ENCODE measurements at regions not wholly inside any gene's neighbourhood (a gene's known extent, or its start where the extent isn't known, plus 50 kb on each side); places are given as distances from the start of the nearest gene placed in this dataset.
"Not testable (repeated sequence)": the region's sequence is repeated elsewhere in the genome, so short reads cannot be mapped to it uniquely, and the experiment has no call there.

DNA sequence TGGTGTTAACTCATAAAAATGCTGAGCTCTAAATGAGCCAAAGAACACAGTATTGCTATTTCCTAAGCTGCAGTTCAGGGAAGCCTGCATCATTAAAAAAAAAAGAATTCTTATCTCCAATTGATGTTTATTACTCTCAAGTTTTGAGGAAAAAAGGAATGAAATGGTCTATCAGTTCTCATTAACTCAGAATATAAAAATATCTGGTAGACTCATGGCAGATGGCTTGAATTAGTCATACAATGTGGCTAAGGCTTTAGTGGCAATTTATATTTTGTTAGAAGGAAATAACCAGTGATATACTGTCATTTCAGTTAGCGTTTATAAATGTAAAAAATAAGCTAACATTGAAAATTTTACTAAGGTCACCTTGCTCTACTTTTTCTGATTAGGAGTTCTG is 1403.4 kb upstream of the C9orf72 start:
- H3K4me3 Mint-ChIP-seq (ENCODE audit: unreplicated experiment) = no peak overlapping the region
- H3K9me3 Mint-ChIP-seq (ENCODE audit: unreplicated experiment) = no peaks in the 10 kb centered on the region
- DNase-seq = no peak
- H3K27ac Mint-ChIP-seq (ENCODE audit: unreplicated experiment) = no peak overlapping the region
- H3K27me3 Mint-ChIP-seq (ENCODE audit: unreplicated experiment) = no peaks in the 10 kb centered on the region
- no peak for TF ChIP-seq CTCF (IDR thresholded peaks at IDR 0.05; ENCODE audit: partially characterized antibody, unreplicated experiment)
- no peaks in the 10 kb centered on the region for H3K36me3 Mint-ChIP-seq (ENCODE audit: unreplicated experiment)
- no peaks in the 10 kb centered on the region for H3K4me1 Mint-ChIP-seq (ENCODE audit: low read depth, unreplicated experiment)

- H3K36me3 Mint-ChIP-seq (ENCODE audit: unreplicated experiment) = no peaks in the 10 kb centered on the region
- no peak overlapping the region for H3K4me3 Mint-ChIP-seq (ENCODE audit: unreplicated experiment)
- no peaks in the 10 kb centered on the region for H3K9me3 Mint-ChIP-seq (ENCODE audit: unreplicated experiment)
- H3K27ac Mint-ChIP-seq (ENCODE audit: unreplicated experiment) = no peak overlapping the region
- H3K4me1 Mint-ChIP-seq (ENCODE audit: low read depth, unreplicated experiment) = no peaks in the 10 kb centered on the region
- no peak for TF ChIP-seq CTCF (IDR thresholded peaks at IDR 0.05; ENCODE audit: partially characterized antibody, unreplicated experiment)
- no peaks in the 10 kb centered on the region for H3K27me3 Mint-ChIP-seq (ENCODE audit: unreplicated experiment)
- no peak for DNase-seq
Measured at GRCh38 chr9:28981129-28981528, 1407.8 kb upstream of the C9orf72 start.

DNA sequence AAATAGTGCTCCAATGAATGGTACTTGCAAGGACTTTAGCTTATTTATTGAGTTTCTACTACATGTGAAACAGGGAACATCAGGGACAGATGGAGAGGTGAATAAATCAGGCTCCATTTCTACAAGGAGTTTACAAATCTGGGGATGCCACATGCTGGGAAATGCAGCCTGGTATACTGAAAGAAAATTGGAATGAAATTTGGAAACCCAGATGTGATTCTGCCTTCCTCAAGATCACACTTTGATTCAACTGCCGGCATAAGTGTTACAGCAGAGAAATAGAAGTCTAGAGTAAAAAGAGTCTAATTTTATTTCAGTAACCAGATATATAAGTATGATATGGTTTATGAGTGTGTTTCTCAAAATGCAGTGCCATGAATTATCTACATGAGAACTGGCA is 1408.4 kb upstream of the C9orf72 start:
- no peak overlapping the region for H3K27ac Mint-ChIP-seq (ENCODE audit: unreplicated experiment)

DNA sequence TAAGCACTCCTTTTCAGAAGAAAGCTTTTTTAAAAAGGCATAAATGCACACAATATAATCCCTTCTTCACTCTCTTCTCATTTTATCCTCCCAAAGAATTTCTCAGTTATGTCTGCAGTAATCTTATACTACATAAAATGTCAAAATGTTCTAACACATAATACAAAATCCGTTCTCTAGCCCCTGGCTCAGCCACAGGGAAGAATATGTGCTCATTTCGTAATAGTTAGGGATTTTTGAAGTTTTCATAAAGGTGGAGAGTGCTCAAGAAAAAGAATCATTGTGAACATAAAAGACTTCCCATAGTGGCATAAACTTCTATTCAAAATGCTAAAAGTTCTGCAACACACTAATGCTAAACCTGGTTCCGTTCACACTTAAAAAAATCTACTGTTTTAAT is 1410.7 kb upstream of the C9orf72 start:
- Mint-ChIP-seq H3K4me3 (ENCODE audit: unreplicated experiment) (no peak overlapping the region), H3K27ac (ENCODE audit: unreplicated experiment) (no peak overlapping the region), H3K27me3 (ENCODE audit: unreplicated experiment) (no peaks in the 10 kb centered on the region), H3K4me1 (ENCODE audit: low read depth, unreplicated experiment) (no peaks in the 10 kb centered on the region), H3K36me3 (ENCODE audit: unreplicated experiment) (no peaks in the 10 kb centered on the region), H3K9me3 (ENCODE audit: unreplicated experiment) (no peaks in the 10 kb centered on the region)
- TF ChIP-seq CTCF (IDR thresholded peaks at IDR 0.05; ENCODE audit: partially characterized antibody, unreplicated experiment) = no peak
- DNase-seq = no peak

More for the DNA sequence above, 1408.4 kb upstream of the C9orf72 start:
- no peak for DNase-seq
- Mint-ChIP-seq H3K4me1 (ENCODE audit: low read depth, unreplicated experiment) (no peaks in the 10 kb centered on the region), H3K36me3 (ENCODE audit: unreplicated experiment) (no peaks in the 10 kb centered on the region), H3K27me3 (ENCODE audit: unreplicated experiment) (no peaks in the 10 kb centered on the region), H3K4me3 (ENCODE audit: unreplicated experiment) (no peak overlapping the region), H3K9me3 (ENCODE audit: unreplicated experiment) (no peaks in the 10 kb centered on the region)
- TF ChIP-seq CTCF (IDR thresholded peaks at IDR 0.05; ENCODE audit: partially characterized antibody, unreplicated experiment) = no peak

- not testable (repeated sequence) for DNase-seq; H3K4me3 Mint-ChIP-seq (ENCODE audit: unreplicated experiment); H3K27ac Mint-ChIP-seq (ENCODE audit: unreplicated experiment); H3K4me1 Mint-ChIP-seq (ENCODE audit: low read depth, unreplicated experiment); H3K27me3 Mint-ChIP-seq (ENCODE audit: unreplicated experiment); H3K9me3 Mint-ChIP-seq (ENCODE audit: unreplicated experiment); H3K36me3 Mint-ChIP-seq (ENCODE audit: unreplicated experiment)
Measured at GRCh38 chr9:28990009-28990408, 1416.7 kb upstream of the C9orf72 start.

DNA sequence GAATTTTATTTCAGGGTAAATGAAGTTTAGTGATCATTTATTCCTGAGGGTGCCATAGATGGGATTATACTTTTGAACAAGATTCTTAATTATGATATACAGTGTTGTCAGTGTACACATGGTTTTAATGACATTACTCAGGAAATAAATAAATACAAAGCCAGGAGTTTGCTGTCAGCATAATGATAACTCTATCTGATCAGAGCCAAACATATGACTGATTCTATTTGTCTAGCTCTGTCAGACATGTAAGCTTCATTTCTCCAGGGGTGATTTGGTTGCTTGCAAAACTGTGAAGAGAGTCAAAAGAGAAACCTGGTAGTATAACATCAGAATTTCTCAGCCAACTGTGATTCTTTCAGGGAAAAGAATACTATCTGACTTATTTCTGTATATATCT is 1425.8 kb upstream of the C9orf72 start:
- Mint-ChIP-seq H3K9me3 (ENCODE audit: unreplicated experiment) (no peaks in the 10 kb centered on the region), H3K36me3 (ENCODE audit: unreplicated experiment) (no peaks in the 10 kb centered on the region), H3K27me3 (ENCODE audit: unreplicated experiment) (no peaks in the 10 kb centered on the region), H3K4me3 (ENCODE audit: unreplicated experiment) (no peak overlapping the region), H3K27ac (ENCODE audit: unreplicated experiment) (no peak overlapping the region), H3K4me1 (ENCODE audit: low read depth, unreplicated experiment) (no peaks in the 10 kb centered on the region)
- no peak for DNase-seq
- TF ChIP-seq CTCF (IDR thresholded peaks at IDR 0.05; ENCODE audit: partially characterized antibody, unreplicated experiment) = no peak
